IMR-90 (cell line): ENCODE measurements at regions not wholly inside any gene's neighbourhood (a gene's known extent, or its start where the extent isn't known, plus 50 kb on each side); places are given as distances from the start of the nearest gene placed in this dataset.

Experiments used
- ATAC-seq: fragments of 200-7000 bp; cut with Tn5 transposase; 2 replicates; pipeline ENCODE4 v1.9.1; 2020; ENCODE audit warnings: low read depth, mild to moderate bottlenecking, moderate library complexity
- BruUV-seq: library from RNA; stranded (reverse); fragments of 400-500 nt; replicated peaks from 2 replicates; lab custom pipeline; 2021; lab: Mats Ljungman, UMichigan
- CTCF ChIA-PET: fragments of 300-600 bp; formaldehyde crosslinking; extraction: SDS; loops from one replicate; lab custom pipeline; 2021; ENCODE audit warnings: antibody characterized with exemption; lab: Yijun Ruan, JAX
- POLR2A ChIA-PET: fragments of 300-600 bp; sonication (Branson Sonifier 250); formaldehyde crosslinking; loops from one replicate; lab custom pipeline; 2022; ENCODE audit warnings: antibody characterized with exemption; ENCODE audit not compliant: unreplicated experiment; lab: Charles Lee
- DNase-seq: peaks from one replicate; pipeline ENCODE4 v3.0.0; 2013
- H2AFZ ChIP-seq: replicated peaks from 2 replicates; pipeline ENCODE3; 2013; ENCODE audit warnings: low read length, mild to moderate bottlenecking; ENCODE audit not compliant: poor library complexity
- H2AK5ac ChIP-seq: 2 replicates; pipeline ENCODE4 v1.6.1; 2013; ENCODE audit warnings: low read depth, low read length, inconsistent platforms
- H2AK9ac ChIP-seq: replicated peaks from 2 replicates; pipeline ENCODE3; 2013; ENCODE audit warnings: mild to moderate bottlenecking, low read depth, low read length, moderate library complexity; ENCODE audit not compliant: poor library complexity
- H2BK120ac ChIP-seq: 2 replicates; pipeline ENCODE4 v1.6.1; 2013; ENCODE audit warnings: low read depth, low read length, inconsistent platforms
- H2BK15ac ChIP-seq: 3 replicates; pipeline ENCODE4 v1.6.1; 2013; ENCODE audit warnings: low read depth, low read length, inconsistent platforms
- H2BK20ac ChIP-seq: 2 replicates; pipeline ENCODE4 v1.6.1; 2013; ENCODE audit warnings: low read depth, mild to moderate bottlenecking, inconsistent platforms, low read length, moderate library complexity
- H2BK5ac ChIP-seq: 2 replicates; pipeline ENCODE4 v1.6.1; 2013; ENCODE audit warnings: mild to moderate bottlenecking, low read depth, low read length, inconsistent platforms; ENCODE audit not compliant: poor library complexity, severe bottlenecking
- H3K14ac ChIP-seq: replicated peaks from 2 replicates; pipeline ENCODE4 v1.6.1; 2013; ENCODE audit warnings: low read depth, low read length, inconsistent platforms
- H3K18ac ChIP-seq: 2 replicates; pipeline ENCODE4 v1.6.1; 2013; ENCODE audit warnings: low read depth, low read length, control low read depth
- H3K23ac ChIP-seq: 2 replicates; pipeline ENCODE4 v1.6.1; 2013; ENCODE audit warnings: low read depth, low read length, inconsistent platforms
- H3K27ac ChIP-seq: 2 replicates; pipeline ENCODE4 v1.5.1; 2013; ENCODE audit warnings: mild to moderate bottlenecking, control low read depth, low read length; ENCODE audit not compliant: insufficient read depth
- H3K27me3 ChIP-seq: 2 replicates; pipeline ENCODE4 v1.6.1; 2013; ENCODE audit warnings: low read length; ENCODE audit not compliant: control insufficient read depth, insufficient read depth
- H3K36me3 ChIP-seq: 2 replicates; pipeline ENCODE4 v1.6.1; 2013; ENCODE audit warnings: low read length, mixed read lengths; ENCODE audit not compliant: control insufficient read depth, insufficient read depth
- H3K4ac ChIP-seq: 2 replicates; pipeline ENCODE4 v1.6.1; 2013; ENCODE audit warnings: low read depth, low read length, inconsistent platforms
- H3K4me1 ChIP-seq: 2 replicates; pipeline ENCODE4 v1.6.1; 2013; ENCODE audit warnings: low read length, mixed read lengths; ENCODE audit not compliant: control insufficient read depth, insufficient read depth
- H3K4me2 ChIP-seq: 2 replicates; pipeline ENCODE4 v1.6.1; 2013; ENCODE audit warnings: low read depth, mild to moderate bottlenecking, control low read depth, low read length, moderate library complexity
- H3K4me3 ChIP-seq: 2 replicates; pipeline ENCODE4 v1.5.1; 2013; ENCODE audit warnings: low read depth, mild to moderate bottlenecking, control low read depth, low read length, moderate library complexity; ENCODE audit not compliant: insufficient read depth
- H3K56ac ChIP-seq: 2 replicates; pipeline ENCODE4 v1.6.1; 2013; ENCODE audit warnings: low read length, inconsistent platforms; ENCODE audit not compliant: insufficient read depth; ENCODE audit errors: extremely low read depth
- H3K79me1 ChIP-seq, 2 experiments: 2 replicates each; pipeline ENCODE4 v1.6.1; 2013; ENCODE audit warnings: low read length in 2 of 2, inconsistent platforms in 1 of 2, low read depth in 1 of 2
- H3K9ac ChIP-seq: 2 replicates; pipeline ENCODE4 v1.6.1; 2013; ENCODE audit warnings: low read depth, low read length, control low read depth
- H3K9me1 ChIP-seq: 2 replicates; pipeline ENCODE4 v1.6.1; 2013; ENCODE audit warnings: low read length, inconsistent platforms; ENCODE audit not compliant: insufficient read depth
- H3K9me3 ChIP-seq: 2 replicates; pipeline ENCODE4 v1.6.1; 2013; ENCODE audit warnings: low read length; ENCODE audit not compliant: control insufficient read depth, insufficient read depth
- H4K20me1 ChIP-seq: 2 replicates; pipeline ENCODE4 v1.6.1; 2013; ENCODE audit warnings: low read length, inconsistent platforms; ENCODE audit not compliant: insufficient read depth
- H4K5ac ChIP-seq: 2 replicates; pipeline ENCODE4 v1.6.1; 2013; ENCODE audit warnings: mild to moderate bottlenecking, low read depth, low read length, control low read depth
- H4K8ac ChIP-seq, 2 experiments: 2 replicates each; pipeline ENCODE4 v1.6.1; 2013; ENCODE audit warnings: low read depth in 2 of 2, low read length in 2 of 2, control low read depth in 1 of 2, inconsistent platforms in 1 of 2
- H4K91ac ChIP-seq: 2 replicates; pipeline ENCODE4 v1.6.1; 2013; ENCODE audit warnings: low read depth, low read length, inconsistent platforms; ENCODE audit not compliant: insufficient read depth
- BHLHE40 ChIP-seq: fragments of 150-350 bp; IDR thresholded peaks from 2 replicates; pipeline ENCODE4 v1.6.1; 2016; ENCODE audit warnings: mild to moderate bottlenecking, low read depth, low read length
- CEBPB ChIP-seq: IDR thresholded peaks from 2 replicates; pipeline ENCODE4 v1.6.1; 2012; ENCODE audit warnings: low read depth, low read length, improper control_type of control experiment
- CTCF ChIP-seq: conservative IDR thresholded peaks from 2 replicates; pipeline ENCODE4 v1.5.1; 2012; ENCODE audit warnings: mild to moderate bottlenecking, low read depth, low read length, improper control_type of control experiment
- ELK1 ChIP-seq: fragments of 150-350 bp; IDR thresholded peaks from 2 replicates; pipeline ENCODE4 v1.6.1; 2016; ENCODE audit warnings: low read depth, mild to moderate bottlenecking, low read length, moderate library complexity, borderline replicate concordance
- FOS ChIP-seq: fragments of 150-350 bp; IDR thresholded peaks from 2 replicates; pipeline ENCODE4 v1.6.1; 2016; ENCODE audit warnings: low read depth, low read length
- MAFK ChIP-seq: IDR thresholded peaks from 2 replicates; pipeline ENCODE4 v1.6.1; 2012; ENCODE audit warnings: low read depth, low read length, improper control_type of control experiment
- MXI1 ChIP-seq: IDR thresholded peaks from 2 replicates; pipeline ENCODE4 v1.6.1; 2012; ENCODE audit warnings: low read depth, mild to moderate bottlenecking, low read length, moderate library complexity, borderline replicate concordance
- NFE2L2 ChIP-seq: fragments of 150-350 bp; IDR thresholded peaks from 2 replicates; pipeline ENCODE4 v1.6.1; 2016; ENCODE audit warnings: low read depth, mild to moderate bottlenecking, low read length
- POLR2A ChIP-seq: IDR thresholded peaks from 2 replicates; pipeline ENCODE4 v1.6.1; 2012; ENCODE audit warnings: mild to moderate bottlenecking, low read depth, low read length
- RAD21 ChIP-seq: IDR thresholded peaks from 2 replicates; pipeline ENCODE4 v1.6.1; 2012; ENCODE audit warnings: low read length, improper control_type of control experiment
- RCOR1 ChIP-seq: IDR thresholded peaks from 2 replicates; pipeline ENCODE4 v1.6.1; 2012; ENCODE audit warnings: mild to moderate bottlenecking, low read length, improper control_type of control experiment; ENCODE audit not compliant: insufficient replicate concordance
- RFX5 ChIP-seq: IDR thresholded peaks from 2 replicates; pipeline ENCODE4 v1.8.0; 2012; ENCODE audit warnings: low read depth, mild to moderate bottlenecking, low read length, moderate library complexity
- SMC3 ChIP-seq: fragments of 150-350 bp; IDR thresholded peaks from 2 replicates; pipeline ENCODE4 v1.6.1; 2016; ENCODE audit warnings: low read depth, mild to moderate bottlenecking, antibody characterized with exemption, low read length, moderate library complexity
- USF2 ChIP-seq: fragments of 150-350 bp; IDR thresholded peaks from 2 replicates; pipeline ENCODE4 v1.6.1; 2017; ENCODE audit warnings: mild to moderate bottlenecking, antibody characterized with exemption, low read length, low read depth
- WGBS, 2 experiments: methylation state at CpG; one replicate each; pipeline versions ENCODE4 v1.1.5 to v1.1.7; 2013; ENCODE audit warnings: missing lambda C conversion rate in 2 of 2; ENCODE audit not compliant: insufficient read length in 1 of 2; ENCODE audit errors: extremely low coverage in 2 of 2; 5-methylcytosine and 5-hydroxymethylcytosine counted together
- dilution Hi-C: fragments of 300-500 bp; cut with HindIII; formaldehyde crosslinking; loops from one replicate; pipeline ENCODE4 v1.14.3; 2018; ENCODE audit warnings: low sequenced_read_pairs; ENCODE audit not compliant: unreplicated experiment
- in situ Hi-C: fragments of 300-500 bp; cut with MboI; formaldehyde crosslinking; loops from 3 replicates; pipeline ENCODE4 v1.14.3; 2019; ENCODE audit warnings: low sequenced_read_pairs, inconsistent platforms, mixed read lengths
- intact Hi-C: fragments of 100-400 bp; cut with micrococcal nuclease; formaldehyde crosslinking; loops from 2 replicates; pipeline ENCODE4 v1.10.0; 2022

GRCh38 chr21:27584256-27584655 lies 617.4 kb upstream of the ADAMTS5 start:
- Histone ChIP-seq H3K4me2 (no peak overlapping the region), H3K4me1 (peaks cover 3% of the 10 kb centered on the region; the same call in 1 of the 2 replicates), H3K56ac (no peak overlapping the region), H2BK5ac (no peak overlapping the region), H4K91ac (no peak overlapping the region), H4K8ac (no peak overlapping the region), H3K79me1 (no peaks in the 10 kb centered on the region), H3K9me3 (no peaks in the 10 kb centered on the region), H3K36me3 (no peaks in the 10 kb centered on the region; the same call in 1 of the 2 replicates), H3K27ac (no peak overlapping the region), H3K9me1 (peaks cover 2% of the 10 kb centered on the region; the same call in 1 of the 2 replicates), H3K4me3 (no peak overlapping the region), H3K4ac (no peak overlapping the region), H2BK15ac (no peak overlapping the region), H3K23ac (no peak overlapping the region), H2AK5ac (no peak overlapping the region), H3K14ac (no peak overlapping the region), H3K27me3 (no peaks in the 10 kb centered on the region), H3K9ac (no peak overlapping the region), H2BK120ac (no peak overlapping the region), H2BK20ac (no peak overlapping the region), H2AK9ac (no peak overlapping the region), H2AFZ (no peak overlapping the region), H4K20me1 (no peaks in the 10 kb centered on the region), H3K18ac (no peak overlapping the region; the same call in 1 of the 2 replicates), H4K5ac (peak overlapping the region; percentile 91; the same call in 1 of the 2 replicates)
- ATAC-seq = no peak
- dilution Hi-C loops (no loop called here), in situ Hi-C loops (no loop called here), intact Hi-C loops (no loop called here)
- ChIA-PET POLR2A (no interaction called here), CTCF (no interaction called here)
- DNase-seq = no peak
- WGBS, 2 experiments = no CpG with 5 or more reads among the region's 1 CpG
- no peak for TF ChIP-seq NFE2L2
- no peak for TF ChIP-seq RAD21
- TF ChIP-seq CTCF = no peak
- no peak for TF ChIP-seq MAFK
- no peak for TF ChIP-seq RFX5
- no peak for TF ChIP-seq MXI1
- TF ChIP-seq CEBPB = no peak
- no peak for TF ChIP-seq BHLHE40
- no peak for TF ChIP-seq POLR2A
- TF ChIP-seq USF2 = no peak
- TF ChIP-seq FOS = no peak
- no peak for TF ChIP-seq RCOR1
- no peak for TF ChIP-seq SMC3
- TF ChIP-seq ELK1 = no peak
- BruUV-seq = no TSS peak
